ENCODE measurements at regions not wholly inside any gene's neighbourhood (a gene's known extent, or its start where the extent isn't known, plus 50 kb on each side); places are given as distances from the start of the nearest gene placed in this dataset.

DNA sequence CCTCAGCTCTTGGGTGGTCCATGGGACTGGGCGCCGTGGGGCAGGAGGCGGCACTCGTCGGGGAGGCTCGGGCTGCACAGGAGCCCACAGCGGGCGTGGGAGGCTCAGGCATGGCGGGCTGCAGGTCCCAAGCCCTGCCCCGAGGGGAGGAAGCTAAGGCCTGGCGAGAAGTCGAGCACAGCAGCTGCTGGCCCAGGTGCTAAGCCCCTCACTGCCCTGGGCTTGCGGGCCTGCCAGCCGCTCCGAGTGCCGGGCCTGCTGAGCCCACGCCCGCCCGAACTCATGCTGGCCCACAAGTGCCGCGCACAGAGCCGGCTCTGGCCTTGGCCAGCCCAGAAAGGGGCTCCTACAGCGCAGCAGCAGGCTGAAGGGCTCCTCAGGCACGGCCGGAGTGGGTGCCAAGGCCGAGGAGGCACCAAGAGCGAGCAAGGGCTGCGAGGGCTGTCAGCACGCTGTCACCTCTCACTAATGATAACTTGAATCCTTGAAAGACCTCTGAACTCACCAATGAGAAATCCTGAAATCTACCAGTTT lies 1506.8 kb upstream of the WWC1 start:
- TF ChIP-seq, protein P1, sequence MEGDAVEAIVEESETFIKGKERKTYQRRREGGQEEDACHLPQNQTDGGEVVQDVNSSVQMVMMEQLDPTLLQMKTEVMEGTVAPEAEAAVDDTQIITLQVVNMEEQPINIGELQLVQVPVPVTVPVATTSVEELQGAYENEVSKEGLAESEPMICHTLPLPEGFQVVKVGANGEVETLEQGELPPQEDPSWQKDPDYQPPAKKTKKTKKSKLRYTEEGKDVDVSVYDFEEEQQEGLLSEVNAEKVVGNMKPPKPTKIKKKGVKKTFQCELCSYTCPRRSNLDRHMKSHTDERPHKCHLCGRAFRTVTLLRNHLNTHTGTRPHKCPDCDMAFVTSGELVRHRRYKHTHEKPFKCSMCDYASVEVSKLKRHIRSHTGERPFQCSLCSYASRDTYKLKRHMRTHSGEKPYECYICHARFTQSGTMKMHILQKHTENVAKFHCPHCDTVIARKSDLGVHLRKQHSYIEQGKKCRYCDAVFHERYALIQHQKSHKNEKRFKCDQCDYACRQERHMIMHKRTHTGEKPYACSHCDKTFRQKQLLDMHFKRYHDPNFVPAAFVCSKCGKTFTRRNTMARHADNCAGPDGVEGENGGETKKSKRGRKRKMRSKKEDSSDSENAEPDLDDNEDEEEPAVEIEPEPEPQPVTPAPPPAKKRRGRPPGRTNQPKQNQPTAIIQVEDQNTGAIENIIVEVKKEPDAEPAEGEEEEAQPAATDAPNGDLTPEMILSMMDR (IDR thresholded peaks at IDR 0.05), result no peak

DNA sequence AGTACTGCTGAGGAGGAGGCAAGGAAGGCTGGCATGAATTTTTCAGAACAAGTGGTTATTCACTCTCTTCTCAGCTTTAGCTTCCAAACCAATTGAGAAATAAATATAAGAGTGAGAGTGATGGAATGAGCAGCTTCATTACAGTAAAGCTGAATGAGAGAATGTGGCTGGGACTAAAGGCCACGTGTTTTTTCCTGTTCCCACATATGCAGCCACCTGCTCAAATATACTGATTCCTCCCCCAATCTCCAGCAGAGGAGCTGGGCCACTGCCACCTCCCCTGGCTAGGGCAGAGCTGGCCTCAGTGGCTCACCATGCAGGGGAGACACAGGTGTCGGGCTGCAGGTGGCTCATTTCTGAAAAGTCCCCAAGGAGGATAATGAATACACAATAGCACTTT lies 1505.3 kb upstream of the WWC1 start:
- TF ChIP-seq, protein P1 (IDR thresholded peaks at IDR 0.05), result no peak

DNA sequence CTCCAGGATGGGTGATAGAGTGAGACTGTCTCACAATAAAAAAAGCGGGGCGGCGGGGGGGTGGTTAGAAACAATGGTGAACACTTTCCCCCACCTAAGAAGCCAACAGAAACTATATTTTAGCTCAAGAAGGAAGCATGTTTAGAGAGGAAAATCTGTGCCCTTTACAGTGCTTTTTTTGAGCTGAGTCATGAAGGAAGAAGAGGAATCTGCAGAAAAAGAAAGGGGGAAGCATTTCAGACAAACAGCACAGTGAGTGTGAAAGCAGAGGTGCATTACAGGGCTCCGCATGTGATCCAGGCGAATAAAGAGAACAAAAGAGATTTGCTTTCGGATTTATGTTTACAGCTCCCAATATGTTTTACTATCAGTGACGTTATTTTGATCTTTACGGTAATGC lies 1504.6 kb upstream of the WWC1 start:
- TF ChIP-seq, protein P1 (IDR thresholded peaks at IDR 0.05), result no peak

DNA sequence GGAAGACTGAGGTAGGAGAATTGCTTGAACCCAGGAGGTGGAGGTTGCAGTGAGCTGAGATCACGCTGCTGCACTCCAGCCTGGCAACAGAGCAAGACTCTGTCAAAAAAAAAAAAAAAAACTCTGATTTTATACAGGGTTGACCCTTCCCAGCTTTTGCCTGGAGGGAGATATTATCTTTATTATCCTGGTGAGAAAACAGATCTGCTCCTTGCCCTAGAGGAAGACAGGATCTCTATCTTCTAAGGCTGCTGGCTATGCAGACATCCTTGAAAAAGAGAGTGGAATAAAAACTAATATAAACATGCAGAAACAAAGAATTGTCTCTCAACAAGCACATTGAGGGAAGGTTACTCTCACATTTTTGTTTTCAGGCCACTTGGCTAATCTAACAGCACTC lies 1503.4 kb upstream of the WWC1 start:
- TF ChIP-seq, protein P1 (IDR thresholded peaks at IDR 0.05), result no peak

DNA sequence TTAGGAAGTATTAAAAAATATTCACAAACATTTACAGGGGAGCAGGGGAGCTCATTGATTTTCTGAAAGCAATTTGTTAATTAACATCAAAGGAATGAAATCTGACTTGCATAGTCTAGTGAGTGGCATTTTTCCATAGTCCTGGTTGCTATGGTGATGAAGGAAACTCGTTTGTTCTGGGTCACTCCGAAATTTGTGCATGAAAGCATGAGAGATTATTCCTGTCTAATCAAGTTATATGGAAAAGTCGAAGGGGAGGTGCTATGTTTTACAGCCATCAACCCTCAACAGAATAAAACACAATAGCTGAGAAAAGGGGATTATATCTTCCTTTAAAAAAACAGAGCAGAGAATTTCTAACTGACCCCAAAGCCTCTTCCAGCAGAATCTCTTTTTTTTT lies 1495.7 kb upstream of the WWC1 start:
- TF ChIP-seq, protein P1 (IDR thresholded peaks at IDR 0.05), result no peak

DNA sequence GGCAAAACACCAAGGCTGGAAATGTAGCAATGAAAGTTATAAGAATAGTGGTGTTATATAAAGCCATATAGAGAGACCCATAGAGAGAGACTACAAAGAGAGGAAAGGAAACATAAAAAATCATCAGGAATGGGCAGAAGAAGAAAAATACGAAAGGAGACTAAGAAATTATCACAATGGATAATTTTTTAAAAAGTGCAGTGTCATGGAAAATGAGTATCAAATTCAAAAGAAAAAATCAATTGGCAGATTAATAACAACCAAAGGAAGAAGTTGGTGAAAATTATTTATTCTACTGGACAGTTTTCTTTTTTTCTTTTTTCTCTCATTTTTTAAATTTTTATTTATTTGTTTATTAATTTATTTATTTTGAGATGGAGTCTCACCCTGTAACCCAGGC lies 1488.4 kb upstream of the WWC1 start:
- TF ChIP-seq, protein P1 (IDR thresholded peaks at IDR 0.05), result no peak

DNA sequence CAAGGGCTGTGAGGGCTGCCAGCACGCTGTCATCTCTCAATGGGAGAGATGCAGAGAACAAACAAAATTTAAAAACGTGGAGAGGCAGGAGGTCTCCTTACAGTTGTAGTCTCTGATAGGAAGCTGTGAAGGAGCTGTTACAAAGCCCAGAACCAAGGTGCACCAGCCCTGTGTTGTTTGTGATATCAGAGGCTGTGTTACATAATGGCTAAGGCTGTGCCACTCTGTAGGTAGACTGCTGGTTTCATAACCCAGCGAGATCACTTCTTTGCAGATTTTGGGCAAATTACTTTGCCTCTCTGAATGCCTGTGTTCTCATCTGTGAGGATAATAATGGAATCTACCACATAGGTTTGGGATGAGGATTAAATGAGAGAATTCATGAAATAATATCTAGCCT lies 1480.7 kb upstream of the WWC1 start:
- TF ChIP-seq, protein P1 (IDR thresholded peaks at IDR 0.05), result no peak

DNA sequence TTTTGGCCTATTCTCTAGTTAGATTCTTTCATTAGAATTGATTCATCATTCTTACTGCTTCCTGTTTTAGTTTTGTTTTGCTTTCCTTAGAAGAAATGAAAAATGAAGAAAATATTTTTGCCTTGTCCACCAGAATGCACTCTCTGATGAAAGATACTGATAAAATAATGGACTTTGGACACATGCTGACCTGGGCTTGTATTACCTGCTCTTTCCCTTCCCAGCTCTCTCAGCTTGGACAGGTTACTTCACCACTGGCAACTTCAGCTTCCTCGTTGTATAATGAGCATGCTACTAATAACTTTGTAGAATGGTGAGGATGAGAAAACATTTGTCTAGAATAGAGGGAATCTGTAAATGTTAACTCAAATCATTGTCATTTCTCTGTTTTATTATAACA lies 1468.1 kb upstream of the WWC1 start:
- TF ChIP-seq, protein P1 (IDR thresholded peaks at IDR 0.05), result no peak

Data from LNCAP (cell line).